ENCODE measurements at regions not wholly inside any gene's neighbourhood (a gene's known extent, or its start where the extent isn't known, plus 50 kb on each side); places are given as distances from the start of the nearest gene placed in this dataset.

- Histone ChIP-seq H3K9me3 (no peaks in the 10 kb centered on the region), H3K4me1 (replicated peaks) (no peaks in the 10 kb centered on the region), H3K27ac (no peak overlapping the region), H3K27me3 (replicated peaks; ENCODE audit: insufficient read depth) (no peaks in the 10 kb centered on the region), H3K36me3 (no peaks in the 10 kb centered on the region), H3K4me3 (no peak overlapping the region)
- TF ChIP-seq POLR2AphosphoS5 (IDR thresholded peaks at IDR 0.05) = no peak
- no peak for TF ChIP-seq POLR2A (IDR thresholded peaks at IDR 0.05)
- intact Hi-C loops (cut with DNase I) = no loop called here
- 65% methylated on average over 2 of the region's 2 CpGs for WGBS
- no peak for DNase-seq (ENCODE audit: low spot score)
Measured at GRCh38 chr13:50071379-50071778, 56.1 kb downstream of the KCNRG start.

DNA sequence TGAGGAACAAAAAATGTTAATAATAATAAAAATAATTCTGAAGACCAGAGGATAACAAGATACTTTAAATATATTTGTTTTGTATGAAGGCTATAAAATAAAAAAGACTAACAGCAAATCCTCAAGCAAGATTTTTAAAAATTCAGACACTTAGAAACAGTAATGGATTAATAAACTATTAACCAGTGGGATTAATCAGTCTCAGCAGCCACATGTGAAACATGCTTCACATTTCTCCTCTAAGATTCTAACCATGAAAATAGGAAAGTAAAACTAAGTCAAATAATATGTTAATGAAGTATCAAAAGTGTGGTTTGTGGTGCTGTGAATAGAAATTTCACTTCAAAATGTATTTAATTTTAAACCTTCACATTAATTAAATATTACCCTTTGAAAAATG lies 57.4 kb downstream of the KCNRG start:
- H3K36me3 ChIP-seq = no peaks in the 10 kb centered on the region
- intact Hi-C loops (cut with DNase I) = no loop called here
- H3K4me1 ChIP-seq (replicated peaks) = no peaks in the 10 kb centered on the region
- H3K9me3 ChIP-seq = no peaks in the 10 kb centered on the region
- TF ChIP-seq POLR2A (IDR thresholded peaks at IDR 0.05) (no peak), POLR2AphosphoS5 (IDR thresholded peaks at IDR 0.05) (no peak)
- TF ChIP-seq, protein P1, sequence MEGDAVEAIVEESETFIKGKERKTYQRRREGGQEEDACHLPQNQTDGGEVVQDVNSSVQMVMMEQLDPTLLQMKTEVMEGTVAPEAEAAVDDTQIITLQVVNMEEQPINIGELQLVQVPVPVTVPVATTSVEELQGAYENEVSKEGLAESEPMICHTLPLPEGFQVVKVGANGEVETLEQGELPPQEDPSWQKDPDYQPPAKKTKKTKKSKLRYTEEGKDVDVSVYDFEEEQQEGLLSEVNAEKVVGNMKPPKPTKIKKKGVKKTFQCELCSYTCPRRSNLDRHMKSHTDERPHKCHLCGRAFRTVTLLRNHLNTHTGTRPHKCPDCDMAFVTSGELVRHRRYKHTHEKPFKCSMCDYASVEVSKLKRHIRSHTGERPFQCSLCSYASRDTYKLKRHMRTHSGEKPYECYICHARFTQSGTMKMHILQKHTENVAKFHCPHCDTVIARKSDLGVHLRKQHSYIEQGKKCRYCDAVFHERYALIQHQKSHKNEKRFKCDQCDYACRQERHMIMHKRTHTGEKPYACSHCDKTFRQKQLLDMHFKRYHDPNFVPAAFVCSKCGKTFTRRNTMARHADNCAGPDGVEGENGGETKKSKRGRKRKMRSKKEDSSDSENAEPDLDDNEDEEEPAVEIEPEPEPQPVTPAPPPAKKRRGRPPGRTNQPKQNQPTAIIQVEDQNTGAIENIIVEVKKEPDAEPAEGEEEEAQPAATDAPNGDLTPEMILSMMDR (IDR thresholded peaks at IDR 0.05) = no peak
- no peaks in the 10 kb centered on the region for H3K27me3 ChIP-seq (replicated peaks; ENCODE audit: insufficient read depth)
- H3K27ac ChIP-seq = no peak overlapping the region
- no peak overlapping the region for H3K4me3 ChIP-seq
- no peak for DNase-seq (ENCODE audit: low spot score)

GRCh38 chr13:50073340-50073739 lies 58.1 kb downstream of the KCNRG start:
- Histone ChIP-seq H3K9me3 (no peaks in the 10 kb centered on the region), H3K4me1 (replicated peaks) (no peaks in the 10 kb centered on the region), H3K36me3 (no peaks in the 10 kb centered on the region), H3K4me3 (no peak overlapping the region), H3K27ac (peak overlapping the region in 1 of 2 donors; percentile 1), H3K27me3 (replicated peaks; ENCODE audit: insufficient read depth) (no peaks in the 10 kb centered on the region)
- TF ChIP-seq POLR2AphosphoS5 (IDR thresholded peaks at IDR 0.05) (no peak), POLR2A (IDR thresholded peaks at IDR 0.05) (no peak)
- TF ChIP-seq, protein P1 (IDR thresholded peaks at IDR 0.05) = no peak
- intact Hi-C loops (cut with DNase I) = no loop called here
- DNase-seq (ENCODE audit: low spot score) = no peak
- WGBS = 91% methylated on average over 1 of the region's 1 CpG

DNA sequence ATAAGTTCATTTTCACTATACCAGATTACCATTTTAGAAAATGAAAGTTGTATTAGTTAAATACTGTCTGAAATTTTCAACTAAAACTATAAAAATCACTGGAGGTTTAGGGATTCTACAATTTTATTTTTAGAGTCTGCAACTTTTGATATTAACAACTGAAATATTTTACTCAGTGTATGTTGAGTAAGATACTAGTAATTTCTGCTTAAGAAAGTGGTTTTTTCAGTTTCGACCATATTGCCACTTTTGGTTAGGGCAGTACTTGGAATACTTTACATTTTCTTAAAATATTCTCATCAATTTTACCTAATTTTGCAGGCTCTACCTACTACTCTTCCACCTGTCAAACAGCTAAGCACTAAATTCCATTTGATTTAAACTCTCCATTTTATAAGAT lies 59.6 kb downstream of the KCNRG start:
- TF ChIP-seq POLR2A (IDR thresholded peaks at IDR 0.05) = no peak
- TF ChIP-seq, protein P1 (IDR thresholded peaks at IDR 0.05) = no peak
- TF ChIP-seq POLR2AphosphoS5 (IDR thresholded peaks at IDR 0.05) = no peak
- WGBS = 96% methylated on average over 1 of the region's 1 CpG
- intact Hi-C loops (cut with DNase I) = no loop called here
- Histone ChIP-seq H3K9me3 (no peaks in the 10 kb centered on the region), H3K27me3 (replicated peaks; ENCODE audit: insufficient read depth) (no peaks in the 10 kb centered on the region), H3K4me1 (replicated peaks) (no peaks in the 10 kb centered on the region), H3K4me3 (no peak overlapping the region), H3K36me3 (no peaks in the 10 kb centered on the region), H3K27ac (peak overlapping the region in 1 of 2 donors; percentile 14)
- no peak for DNase-seq (ENCODE audit: low spot score)

- intact Hi-C loops (cut with DNase I) = no loop called here
- no peak for TF ChIP-seq POLR2AphosphoS5 (IDR thresholded peaks at IDR 0.05)
- TF ChIP-seq POLR2A (IDR thresholded peaks at IDR 0.05) = no peak
- TF ChIP-seq, protein P1 (IDR thresholded peaks at IDR 0.05) = no peak
- no peak for DNase-seq (ENCODE audit: low spot score)
- WGBS = 67% methylated on average over 3 of the region's 3 CpGs
- H3K4me3 ChIP-seq = no peak overlapping the region
- H3K9me3 ChIP-seq = no peaks in the 10 kb centered on the region
- H3K4me1 ChIP-seq (replicated peaks) = no peaks in the 10 kb centered on the region
- H3K27me3 ChIP-seq (replicated peaks; ENCODE audit: insufficient read depth) = no peaks in the 10 kb centered on the region
- peak overlapping the region in 1 of 2 donors; percentile 46 for H3K27ac ChIP-seq
- H3K36me3 ChIP-seq = no peaks in the 10 kb centered on the region
Measured at GRCh38 chr13:50075619-50076097, 60.4 kb downstream of the KCNRG start.

Data from prostate gland (tissue), 2 donors.